Calu3 (cell line): ENCODE measurements at regions not wholly inside any gene's neighbourhood (a gene's known extent, or its start where the extent isn't known, plus 50 kb on each side); places are given as distances from the start of the nearest gene placed in this dataset.

Source experiments
- BruUV-seq: library from RNA; stranded (reverse); fragments of 400-500 nt; replicated peaks from 2 replicates; lab custom pipeline; 2021; lab: Mats Ljungman, UMichigan
- CTCF ChIA-PET: fragments of 300-600 bp; sonication (Branson Sonifier 250); formaldehyde crosslinking; loops from one replicate; lab custom pipeline; 2022; ENCODE audit warnings: antibody characterized with exemption; lab: Charles Lee
- DNase-seq: peaks from one replicate; pipeline ENCODE4 v3.0.0; 2022
- H3K27ac Mint-ChIP-seq: one replicate; pipeline ENCODE4 v1.8.0; 2022; ENCODE audit warnings: mixed read lengths; ENCODE audit not compliant: unreplicated experiment
- H3K27me3 Mint-ChIP-seq: one replicate; pipeline ENCODE4 v1.8.0; 2022; ENCODE audit warnings: mixed read lengths; ENCODE audit not compliant: unreplicated experiment
- H3K36me3 Mint-ChIP-seq: one replicate; pipeline ENCODE4 v1.8.0; 2022; ENCODE audit warnings: mild to moderate bottlenecking, moderate library complexity, mixed read lengths; ENCODE audit not compliant: insufficient read depth, unreplicated experiment
- H3K4me1 Mint-ChIP-seq: one replicate; pipeline ENCODE4 v1.8.0; 2022; ENCODE audit warnings: mild to moderate bottlenecking, low read depth, mixed read lengths; ENCODE audit not compliant: unreplicated experiment
- H3K4me3 Mint-ChIP-seq: one replicate; pipeline ENCODE4 v1.8.0; 2022; ENCODE audit warnings: mild to moderate bottlenecking, low read depth, moderate library complexity, mixed read lengths; ENCODE audit not compliant: unreplicated experiment
- H3K9me3 Mint-ChIP-seq: one replicate; pipeline ENCODE4 v1.8.0; 2022; ENCODE audit warnings: low read depth, mixed read lengths; ENCODE audit not compliant: unreplicated experiment
- intact Hi-C: fragments of 100-400 bp; cut with micrococcal nuclease; formaldehyde crosslinking; loops from one replicate; pipeline ENCODE4 v1.10.0; 2022; ENCODE audit not compliant: unreplicated experiment
- TF ChIP-seq, protein P1 (sequence below): fragments of 200-600 bp; IDR thresholded peaks from one replicate; pipeline ENCODE4 v1.8.0; 2022; ENCODE audit warnings: antibody characterized with exemption; ENCODE audit not compliant: unreplicated experiment

DNA sequence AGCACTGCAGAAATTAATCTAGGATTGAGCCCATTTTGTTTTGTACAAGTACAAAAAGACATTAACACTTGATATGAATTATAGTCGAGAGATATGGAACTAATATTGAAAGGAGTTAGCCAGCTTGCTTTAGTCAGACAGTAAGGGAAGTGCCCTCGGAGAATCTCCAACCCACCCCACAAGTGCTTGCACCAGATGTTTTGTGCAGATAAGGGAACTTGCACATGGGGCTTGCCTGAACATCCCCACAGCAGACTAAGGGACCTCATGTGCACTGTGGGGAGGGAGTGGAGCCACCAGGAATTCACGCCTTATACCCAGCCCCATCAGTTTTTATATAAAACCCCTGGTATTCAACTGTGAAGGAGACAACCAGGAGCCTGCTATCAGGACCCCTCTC, 122.3 kb downstream of the EFHB start:
- Mint-ChIP-seq H3K27ac (no peak overlapping the region), H3K4me1 (no peaks in the 10 kb centered on the region), H3K27me3 (no peaks in the 10 kb centered on the region), H3K9me3 (no peaks in the 10 kb centered on the region), H3K4me3 (no peak overlapping the region), H3K36me3 (no peaks in the 10 kb centered on the region)
- no peak for DNase-seq
- TF ChIP-seq, protein P1, sequence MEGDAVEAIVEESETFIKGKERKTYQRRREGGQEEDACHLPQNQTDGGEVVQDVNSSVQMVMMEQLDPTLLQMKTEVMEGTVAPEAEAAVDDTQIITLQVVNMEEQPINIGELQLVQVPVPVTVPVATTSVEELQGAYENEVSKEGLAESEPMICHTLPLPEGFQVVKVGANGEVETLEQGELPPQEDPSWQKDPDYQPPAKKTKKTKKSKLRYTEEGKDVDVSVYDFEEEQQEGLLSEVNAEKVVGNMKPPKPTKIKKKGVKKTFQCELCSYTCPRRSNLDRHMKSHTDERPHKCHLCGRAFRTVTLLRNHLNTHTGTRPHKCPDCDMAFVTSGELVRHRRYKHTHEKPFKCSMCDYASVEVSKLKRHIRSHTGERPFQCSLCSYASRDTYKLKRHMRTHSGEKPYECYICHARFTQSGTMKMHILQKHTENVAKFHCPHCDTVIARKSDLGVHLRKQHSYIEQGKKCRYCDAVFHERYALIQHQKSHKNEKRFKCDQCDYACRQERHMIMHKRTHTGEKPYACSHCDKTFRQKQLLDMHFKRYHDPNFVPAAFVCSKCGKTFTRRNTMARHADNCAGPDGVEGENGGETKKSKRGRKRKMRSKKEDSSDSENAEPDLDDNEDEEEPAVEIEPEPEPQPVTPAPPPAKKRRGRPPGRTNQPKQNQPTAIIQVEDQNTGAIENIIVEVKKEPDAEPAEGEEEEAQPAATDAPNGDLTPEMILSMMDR: no peak
- CTCF ChIA-PET: no interaction called here
- intact Hi-C loops: no loop called here
- BruUV-seq: no TSS peak

DNA sequence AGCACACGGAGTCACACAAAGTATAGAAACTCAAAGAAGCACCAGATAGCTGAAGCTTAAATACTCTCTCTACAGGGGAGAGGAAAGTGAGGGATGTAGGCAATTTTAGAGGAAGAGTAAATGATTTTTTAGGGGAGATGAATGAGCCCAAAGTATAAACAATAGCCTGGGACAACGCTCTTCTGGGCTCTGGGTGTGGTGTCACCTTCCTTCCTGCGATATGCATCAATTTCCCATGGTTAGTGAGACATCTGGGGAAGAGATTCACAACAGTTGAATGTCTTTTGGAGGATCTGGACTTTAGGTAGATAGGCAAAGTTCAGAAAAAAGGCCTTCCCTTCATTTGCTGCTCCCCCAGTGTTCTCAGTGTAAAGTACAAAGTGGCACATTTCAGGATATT, 125.2 kb downstream of the EFHB start:
- Mint-ChIP-seq H3K4me3 (no peak overlapping the region), H3K27me3 (no peaks in the 10 kb centered on the region), H3K4me1 (no peaks in the 10 kb centered on the region), H3K36me3 (no peaks in the 10 kb centered on the region), H3K9me3 (no peaks in the 10 kb centered on the region), H3K27ac (no peak overlapping the region)
- TF ChIP-seq, protein P1: no peak
- CTCF ChIA-PET: no interaction called here
- BruUV-seq: no TSS peak
- DNase-seq: no peak
- intact Hi-C loops: loop anchor here (1.0 kb wide), 1 partner anchor 31 kb away; no protein-coding TSS in a partner anchor

GRCh38 chr3:19799887-19800286, 134.1 kb downstream of the EFHB start:
- Mint-ChIP-seq H3K9me3 (peaks cover 3% of the 10 kb centered on the region), H3K27me3 (no peaks in the 10 kb centered on the region), H3K36me3 (no peaks in the 10 kb centered on the region), H3K4me3 (no peak overlapping the region), H3K27ac (no peak overlapping the region), H3K4me1 (no peaks in the 10 kb centered on the region)
- intact Hi-C loops: no loop called here
- CTCF ChIA-PET: no interaction called here
- no TSS peak for BruUV-seq
- TF ChIP-seq, protein P1: no peak
- no peak for DNase-seq

- CTCF ChIA-PET: no interaction called here
- H3K27me3 Mint-ChIP-seq: no peaks in the 10 kb centered on the region
- intact Hi-C loops: no loop called here
- H3K27ac Mint-ChIP-seq: no peak overlapping the region
- peaks cover 3% of the 10 kb centered on the region for H3K9me3 Mint-ChIP-seq
- BruUV-seq: no TSS peak
- no peak for DNase-seq
- H3K4me3 Mint-ChIP-seq: no peak overlapping the region
- H3K4me1 Mint-ChIP-seq: no peaks in the 10 kb centered on the region
- TF ChIP-seq, protein P1: no peak
- no peaks in the 10 kb centered on the region for H3K36me3 Mint-ChIP-seq
These were observed 134.9 kb downstream of the EFHB start for GRCh38 chr3:19799115-19799514.
